ENCODE measurements at regions not wholly inside any gene's neighbourhood (a gene's known extent, or its start where the extent isn't known, plus 50 kb on each side); places are given as distances from the start of the nearest gene placed in this dataset.

DNA sequence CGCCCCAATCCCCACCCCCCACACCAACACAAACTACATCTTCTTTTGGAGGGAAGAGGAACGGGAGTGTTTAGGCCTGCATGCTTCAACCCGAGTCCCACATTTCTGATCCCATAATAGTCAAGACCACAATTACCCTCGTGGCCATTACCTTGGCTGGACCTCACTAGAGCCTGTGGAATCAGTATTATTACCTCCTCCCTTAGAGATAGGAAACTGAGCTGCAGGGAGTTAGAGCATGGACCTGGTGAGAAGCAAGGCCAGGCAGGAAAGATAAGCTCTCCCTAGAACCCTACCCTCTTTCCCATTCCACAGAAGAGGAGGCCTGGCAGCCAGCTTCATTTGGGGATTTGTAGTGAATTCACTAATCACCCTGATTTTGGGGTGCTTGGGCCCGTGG, 74.1 kb downstream of the NCR2 start:
- Histone ChIP-seq H3K4me1 (no peaks in the 10 kb centered on the region), H3K27me3 (peaks cover 78% of the 10 kb centered on the region), H3K9me3 (peaks cover 0 to 11% (median 0%) of the 10 kb centered on the region in 3 donors), H3K27ac (no peak overlapping the region), H3K4me3 (no peak overlapping the region), H3K36me3 (no peaks in the 10 kb centered on the region)
- no peak for ATAC-seq
- TF ChIP-seq EP300 (IDR thresholded peaks at IDR 0.05) (no peak), POLR2AphosphoS5 (IDR thresholded peaks at IDR 0.05) (no peak), POLR2A (IDR thresholded peaks at IDR 0.05) (no peak)
- TF ChIP-seq, protein P1, sequence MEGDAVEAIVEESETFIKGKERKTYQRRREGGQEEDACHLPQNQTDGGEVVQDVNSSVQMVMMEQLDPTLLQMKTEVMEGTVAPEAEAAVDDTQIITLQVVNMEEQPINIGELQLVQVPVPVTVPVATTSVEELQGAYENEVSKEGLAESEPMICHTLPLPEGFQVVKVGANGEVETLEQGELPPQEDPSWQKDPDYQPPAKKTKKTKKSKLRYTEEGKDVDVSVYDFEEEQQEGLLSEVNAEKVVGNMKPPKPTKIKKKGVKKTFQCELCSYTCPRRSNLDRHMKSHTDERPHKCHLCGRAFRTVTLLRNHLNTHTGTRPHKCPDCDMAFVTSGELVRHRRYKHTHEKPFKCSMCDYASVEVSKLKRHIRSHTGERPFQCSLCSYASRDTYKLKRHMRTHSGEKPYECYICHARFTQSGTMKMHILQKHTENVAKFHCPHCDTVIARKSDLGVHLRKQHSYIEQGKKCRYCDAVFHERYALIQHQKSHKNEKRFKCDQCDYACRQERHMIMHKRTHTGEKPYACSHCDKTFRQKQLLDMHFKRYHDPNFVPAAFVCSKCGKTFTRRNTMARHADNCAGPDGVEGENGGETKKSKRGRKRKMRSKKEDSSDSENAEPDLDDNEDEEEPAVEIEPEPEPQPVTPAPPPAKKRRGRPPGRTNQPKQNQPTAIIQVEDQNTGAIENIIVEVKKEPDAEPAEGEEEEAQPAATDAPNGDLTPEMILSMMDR (IDR thresholded peaks at IDR 0.05): no peak
- 57 to 74% methylated on average over 1 to 3 of the region's 5 CpGs for WGBS, 2 donors (ENCODE audit: low coverage in 1 of 2)

DNA sequence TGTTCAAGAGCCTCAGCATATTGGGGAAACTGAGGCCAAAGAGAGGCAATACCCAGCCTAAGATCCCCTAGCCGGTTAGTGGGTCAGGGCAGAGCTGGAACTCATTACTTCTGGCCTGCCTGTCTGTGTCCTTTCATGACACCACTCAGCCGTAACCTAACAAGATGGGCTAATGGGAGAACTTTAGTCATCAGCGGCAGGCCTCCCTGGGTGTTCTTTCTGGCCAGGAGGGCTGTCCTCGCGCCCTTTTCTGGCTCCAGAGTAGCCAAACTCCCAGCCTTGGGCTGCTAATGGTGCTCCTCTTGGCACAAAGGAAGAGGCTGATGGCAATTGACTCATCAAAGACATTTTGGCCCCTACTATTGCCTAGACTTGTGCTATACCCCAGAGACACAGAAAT, 76.6 kb downstream of the NCR2 start:
- ATAC-seq: no peak
- 100% methylated on average over 2 to 3 of the region's 5 CpGs for WGBS, 2 donors (ENCODE audit: low coverage in 1 of 2)
- no peak overlapping the region for H3K4me3 ChIP-seq

DNA sequence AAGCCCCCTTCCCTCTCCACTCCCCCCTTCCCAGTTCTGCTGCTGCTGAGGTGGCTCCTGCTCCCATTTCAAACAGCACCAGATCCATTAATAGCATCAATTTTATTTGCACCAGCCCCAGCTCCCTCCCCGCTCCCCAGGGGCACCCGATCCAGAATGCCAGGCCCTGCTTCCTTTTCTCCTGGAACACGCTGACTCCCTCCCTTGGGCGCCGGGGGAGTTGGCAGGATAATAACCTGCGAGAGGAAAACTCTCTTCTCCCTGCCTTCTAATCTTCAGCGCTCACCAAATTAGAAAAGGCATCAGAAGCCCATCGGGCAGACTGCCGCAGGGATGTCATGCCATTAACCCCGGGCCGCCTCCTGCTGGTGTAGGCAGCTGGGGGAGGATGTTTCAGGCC, 77.8 kb downstream of the NCR2 start:
- no peak for ATAC-seq
- Histone ChIP-seq H3K27me3 (peaks cover 71% of the 10 kb centered on the region), H3K9me3 (no peaks in the 10 kb centered on the region), H3K4me1 (no peaks in the 10 kb centered on the region), H3K27ac (no peak overlapping the region), H3K36me3 (no peaks in the 10 kb centered on the region), H3K4me3 (no peak overlapping the region)
- TF ChIP-seq POLR2A (IDR thresholded peaks at IDR 0.05): no peak
- TF ChIP-seq EP300 (IDR thresholded peaks at IDR 0.05): no peak
- TF ChIP-seq, protein P1 (IDR thresholded peaks at IDR 0.05): no peak
- no peak for TF ChIP-seq POLR2AphosphoS5 (IDR thresholded peaks at IDR 0.05)
- 48% methylated on average over 11 of the region's 11 CpGs; no CpG with 5 or more reads in 1 of the 2 donors for WGBS, 2 donors (ENCODE audit: low coverage in 1 of 2)

More for the DNA sequence above, 76.6 kb downstream of the NCR2 start:
- TF ChIP-seq EP300 (IDR thresholded peaks at IDR 0.05) (no peak), POLR2A (IDR thresholded peaks at IDR 0.05) (no peak)
- no peaks in the 10 kb centered on the region for H3K4me1 ChIP-seq
- H3K27me3 ChIP-seq: peaks cover 74% of the 10 kb centered on the region
- no peaks in the 10 kb centered on the region for H3K36me3 ChIP-seq
- no peak overlapping the region for H3K27ac ChIP-seq
- no peaks in the 10 kb centered on the region for H3K9me3 ChIP-seq

- no peak overlapping the region for H3K4me3 ChIP-seq
- TF ChIP-seq POLR2A (IDR thresholded peaks at IDR 0.05) (no peak), EP300 (IDR thresholded peaks at IDR 0.05) (no peak), POLR2AphosphoS5 (IDR thresholded peaks at IDR 0.05) (no peak)
- TF ChIP-seq, protein P1 (IDR thresholded peaks at IDR 0.05): no peak
- H3K27ac ChIP-seq: no peak overlapping the region
- no peaks in the 10 kb centered on the region for H3K4me1 ChIP-seq
- WGBS, 2 donors (ENCODE audit: low coverage in 1 of 2): 58 to 76% methylated on average over 3 to 6 of the region's 6 CpGs
- peaks cover 0 to 7% (median 0%) of the 10 kb centered on the region in 3 donors for H3K9me3 ChIP-seq
- ATAC-seq: no peak
- H3K36me3 ChIP-seq: no peaks in the 10 kb centered on the region
- peaks cover 52% of the 10 kb centered on the region for H3K27me3 ChIP-seq
Measured at GRCh38 chr6:41416501-41416837, 81.1 kb downstream of the NCR2 start.

DNA sequence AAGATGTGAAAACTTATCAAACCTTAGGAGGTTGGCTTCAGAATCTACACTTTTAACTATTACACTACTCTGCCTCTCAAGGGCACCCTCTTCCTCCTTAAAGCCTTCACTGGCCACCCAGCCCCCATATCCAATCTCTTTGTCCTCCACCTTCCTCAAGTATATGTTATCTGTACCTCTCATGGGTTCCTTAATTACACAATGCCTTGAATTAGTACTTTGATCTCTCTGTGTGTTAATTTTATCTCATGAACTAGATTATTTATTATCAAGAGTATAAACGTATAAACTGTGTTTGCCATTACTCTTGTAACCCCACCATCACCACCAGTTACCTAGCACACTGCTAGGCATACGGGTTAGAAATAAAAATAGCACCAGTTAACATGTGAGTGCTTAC, 83.3 kb downstream of the NCR2 start:
- peaks cover 29% of the 10 kb centered on the region for H3K27me3 ChIP-seq
- H3K9me3 ChIP-seq: peaks cover 0 to 7% (median 0%) of the 10 kb centered on the region in 3 donors
- no peak overlapping the region for H3K27ac ChIP-seq
- WGBS, 2 donors (ENCODE audit: low coverage in 1 of 2): 50 to 100% methylated on average over 1 to 2 of the region's 2 CpGs
- no peak for ATAC-seq
- no peaks in the 10 kb centered on the region for H3K4me1 ChIP-seq
- TF ChIP-seq, protein P1 (IDR thresholded peaks at IDR 0.05): no peak
- TF ChIP-seq EP300 (IDR thresholded peaks at IDR 0.05) (no peak), POLR2AphosphoS5 (IDR thresholded peaks at IDR 0.05) (no peak), POLR2A (IDR thresholded peaks at IDR 0.05) (no peak)
- H3K36me3 ChIP-seq: no peaks in the 10 kb centered on the region
- H3K4me3 ChIP-seq: no peak overlapping the region

Measured in gastroesophageal sphincter (tissue), 4 donors.